HCT116 (cell line): ENCODE measurements at regions not wholly inside any gene's neighbourhood (a gene's known extent, or its start where the extent isn't known, plus 50 kb on each side); places are given as distances from the start of the nearest gene placed in this dataset.

Experiments used
- ATAC-seq: fragments of 200-7000 bp; cut with Tn5 transposase; 2 replicates; pipeline ENCODE4 v1.9.1; 2020; ENCODE audit warnings: mild to moderate bottlenecking, moderate library complexity
- BruUV-seq: library from RNA; stranded (reverse); fragments of 400-500 nt; replicated peaks from 2 replicates; lab custom pipeline; 2021; lab: Mats Ljungman, UMichigan
- CTCF ChIA-PET: fragments of 300-600 bp; sonication (Branson Sonifier 250); formaldehyde crosslinking; loops from one replicate; lab custom pipeline; 2021; ENCODE audit warnings: antibody characterized with exemption; lab: Charles Lee
- POLR2A ChIA-PET: fragments of 300-600, 350-600 bp; sonication (Branson Sonifier 250); formaldehyde crosslinking; loops from one replicate; lab custom pipeline; 2021; ENCODE audit warnings: antibody characterized with exemption; lab: Charles Lee
- RAD21 ChIA-PET, 2 experiments: fragments of 300-600 bp; sonication (Branson Sonifier 250); formaldehyde crosslinking; loops; one replicate each; lab custom pipeline; 2023; ENCODE audit warnings: low total read pairs in 2 of 2; ENCODE audit not compliant: uncharacterized antibody in 2 of 2, unreplicated experiment in 2 of 2, low non-redundant PET in 1 of 2; lab: Charles Lee
- DNase-seq: peaks from one replicate; pipeline ENCODE4 v3.0.0-alpha.2; 2010; ENCODE audit warnings: low read depth, low spot score
- H2AFZ ChIP-seq: fragments of 200-600 bp; shearing (Covaris generic), sonication (generic); 2 replicates; pipeline ENCODE4 v1.6.1; 2017; ENCODE audit warnings: low read depth, mixed run types, mixed read lengths, antibody characterized with exemption, low read length; ENCODE audit not compliant: poor library complexity, severe bottlenecking
- H3K27ac ChIP-seq: 2 replicates; pipeline ENCODE4 v1.5.1; 2012; ENCODE audit warnings: low read depth, low read length
- H3K27me3 ChIP-seq: fragments of 200-600 bp; sonication (generic); 2 replicates; pipeline ENCODE4 v1.6.1; 2016; ENCODE audit warnings: mixed run types, low read length, mixed read lengths; ENCODE audit not compliant: insufficient read depth
- H3K36me3 ChIP-seq, 2 experiments: fragments of 200-500 bp in 1 of 2; fragments of 200-600 bp in 1 of 2; sonication (Bioruptor generic) in 1 of 2; sonication (generic) in 1 of 2; 2 replicates each; pipeline versions ENCODE4 v1.5.1 to v1.6.1; 2014 to 2016; ENCODE audit warnings: low read length in 2 of 2, inconsistent platforms in 1 of 2, mixed read lengths in 1 of 2, mixed run types in 1 of 2; ENCODE audit not compliant: insufficient read depth in 2 of 2, control insufficient read depth in 1 of 2
- H3K4me1 ChIP-seq, 2 experiments: fragments of 200-600 bp in 1 of 2; sonication (generic) in 1 of 2; 2 replicates each; pipeline versions ENCODE4 v1.5.1 to v1.6.1; 2012 to 2017; ENCODE audit warnings: low read length in 2 of 2, inconsistent platforms in 1 of 2, mild to moderate bottlenecking in 1 of 2, mixed read lengths in 1 of 2, mixed run types in 1 of 2, moderate library complexity in 1 of 2; ENCODE audit not compliant: insufficient read depth in 2 of 2, control insufficient read depth in 1 of 2
- H3K4me2 ChIP-seq: fragments of 200-600 bp; sonication (generic); 2 replicates; pipeline ENCODE4 v1.6.1; 2017; ENCODE audit warnings: mixed run types, low read length, mixed read lengths
- H3K4me3 ChIP-seq, 2 experiments: fragments of 200-600 bp in 1 of 2; sonication (generic) in 1 of 2; replicated peaks in 1 of 2; 2 replicates each; pipeline ENCODE4 v1.5.1; 2011 to 2016; ENCODE audit warnings: low read length in 2 of 2, control low read depth in 1 of 2, low read depth in 1 of 2, mild to moderate bottlenecking in 1 of 2, mixed read lengths in 1 of 2, mixed run types in 1 of 2
- H3K79me2 ChIP-seq: fragments of 200-600 bp; sonication (generic); 2 replicates; pipeline ENCODE4 v1.6.1; 2017; ENCODE audit warnings: mild to moderate bottlenecking, mixed run types, low read length, moderate library complexity, mixed read lengths; ENCODE audit not compliant: insufficient read depth
- H3K9ac ChIP-seq: fragments of 200-600 bp; sonication (generic); 2 replicates; pipeline ENCODE4 v1.6.1; 2016; ENCODE audit warnings: low read length, mixed read lengths
- H3K9me2 ChIP-seq: fragments of 200-600 bp; sonication (generic), shearing (Covaris generic); 2 replicates; pipeline ENCODE4 v1.6.1; 2017; ENCODE audit warnings: mixed run types, mild to moderate bottlenecking, moderate library complexity; ENCODE audit not compliant: insufficient read depth
- H3K9me3 ChIP-seq, 2 experiments: fragments of 200-500 bp in 1 of 2; fragments of 200-600 bp in 1 of 2; sonication (Bioruptor generic) in 1 of 2; sonication (generic) in 1 of 2; 2 replicates each; pipeline ENCODE4 v1.6.1; 2014 to 2017; ENCODE audit warnings: low read length in 2 of 2, mixed read lengths in 2 of 2, inconsistent platforms in 1 of 2, low read depth in 1 of 2, mild to moderate bottlenecking in 1 of 2, mixed run types in 1 of 2, moderate library complexity in 1 of 2; ENCODE audit not compliant: control insufficient read depth in 1 of 2, insufficient read depth in 1 of 2
- H4K20me1 ChIP-seq: fragments of 200-600 bp; sonication (generic), shearing (Covaris generic); 2 replicates; pipeline ENCODE4 v1.6.1; 2017; ENCODE audit warnings: mixed run types, mild to moderate bottlenecking, moderate library complexity; ENCODE audit not compliant: insufficient read depth
- ATF3 ChIP-seq: IDR thresholded peaks from 2 replicates; pipeline ENCODE4 v1.6.1; 2012
- CBX3 ChIP-seq: IDR thresholded peaks from 2 replicates; pipeline ENCODE4 v1.6.1; 2012; ENCODE audit warnings: low read depth
- CEBPB ChIP-seq: IDR thresholded peaks from 2 replicates; pipeline ENCODE4 v1.6.1; 2012; ENCODE audit warnings: low read depth
- EGR1 ChIP-seq: IDR thresholded peaks from 2 replicates; pipeline ENCODE4 v1.6.1; 2012; ENCODE audit warnings: low read depth
- ELF1 ChIP-seq: IDR thresholded peaks from 2 replicates; pipeline ENCODE4 v1.6.1; 2012; ENCODE audit warnings: low read depth, borderline replicate concordance
- EZH2phosphoT487 ChIP-seq: fragments of 200-600 bp; IDR thresholded peaks from 2 replicates; pipeline ENCODE4 v1.6.1; 2018; ENCODE audit warnings: antibody characterized with exemption, borderline replicate concordance
- POLR2A ChIP-seq: IDR thresholded peaks from 2 replicates; pipeline ENCODE4 v1.7.0; 2011; ENCODE audit warnings: borderline replicate concordance; ENCODE audit not compliant: insufficient read depth, insufficient read length; ENCODE audit errors: extremely low read depth
- POLR2AphosphoS5 ChIP-seq: IDR thresholded peaks from 2 replicates; pipeline ENCODE4 v1.6.1; 2011; ENCODE audit warnings: mild to moderate bottlenecking, low read depth, low read length, moderate library complexity
- SIN3A ChIP-seq: IDR thresholded peaks from 2 replicates; pipeline ENCODE4 v1.6.1; 2012; ENCODE audit warnings: low read depth
- SP1 ChIP-seq: IDR thresholded peaks from 2 replicates; pipeline ENCODE4 v1.6.1; 2012; ENCODE audit warnings: low read depth
- SRF ChIP-seq: IDR thresholded peaks from 2 replicates; pipeline ENCODE4 v1.6.1; 2012; ENCODE audit warnings: low read depth
- YY1 ChIP-seq: IDR thresholded peaks from 2 replicates; pipeline ENCODE4 v1.6.1; 2011; ENCODE audit warnings: low read length, low read depth, moderate library complexity, mild to moderate bottlenecking; ENCODE audit not compliant: insufficient replicate concordance; ENCODE audit errors: extremely low read depth
- ZBTB33 ChIP-seq: IDR thresholded peaks from 2 replicates; pipeline ENCODE4 v1.6.1; 2011; ENCODE audit warnings: mild to moderate bottlenecking, low read length, moderate library complexity; ENCODE audit not compliant: insufficient replicate concordance; ENCODE audit errors: extremely low read depth
- intact Hi-C: fragments of 100-400 bp; cut with micrococcal nuclease; formaldehyde crosslinking; loops from 2 replicates; pipeline ENCODE4 v1.10.0; 2022
- TF ChIP-seq, protein P1 (sequence below): IDR thresholded peaks from 2 replicates; pipeline ENCODE4 v1.6.1; 2012; ENCODE audit warnings: low read depth
- TF ChIP-seq, protein P2 (sequence below), 3 experiments: fragments of 200-600 bp in 1 of 3; sonication (generic) in 1 of 3; IDR thresholded peaks in 2 of 3; conservative IDR thresholded peaks in 1 of 3; 2 replicates each; pipeline ENCODE4 v1.5.1; 2012 to 2017; ENCODE audit warnings: low read depth in 2 of 3, low read length in 2 of 3, antibody characterized with exemption in 1 of 3, borderline replicate concordance in 1 of 3, control low read depth in 1 of 3, mild to moderate bottlenecking in 1 of 3, mixed read lengths in 1 of 3, mixed run types in 1 of 3, moderate library complexity in 1 of 3; ENCODE audit not compliant: insufficient read depth in 1 of 3
- TF ChIP-seq, protein P3 (sequence below): IDR thresholded peaks from 2 replicates; pipeline ENCODE4 v1.6.1; 2012

DNA sequence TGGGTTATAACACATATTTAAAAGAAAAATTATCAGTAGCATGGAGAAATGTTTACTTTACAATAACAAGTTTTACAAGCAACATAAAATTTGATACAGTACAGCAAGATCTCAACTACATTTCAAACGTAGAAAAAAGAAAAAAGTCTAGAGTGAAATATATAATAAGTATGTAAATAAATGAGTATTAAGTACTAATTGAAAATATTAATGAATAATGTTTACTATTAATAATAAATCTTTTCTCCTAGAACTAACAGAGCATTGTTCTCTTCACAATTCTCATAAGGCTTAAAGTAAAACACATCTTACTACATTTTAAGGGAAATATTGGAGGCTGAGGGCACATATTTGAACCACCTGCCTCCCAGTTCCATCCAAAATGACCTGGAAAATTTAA, 72.1 kb downstream of the TMEM212 start:
- Histone ChIP-seq H3K79me2 (no peaks in the 10 kb centered on the region), H3K27me3 (no peaks in the 10 kb centered on the region), H3K4me2 (no peak overlapping the region), H3K9me2 (no peaks in the 10 kb centered on the region), H3K36me3 (no peaks in the 10 kb centered on the region), H3K9me3 (no peaks in the 10 kb centered on the region), H3K4me1 (no peaks in the 10 kb centered on the region), H2AFZ (no peak overlapping the region), H3K9ac (no peak overlapping the region), H3K4me3 (no peak overlapping the region), H4K20me1 (no peaks in the 10 kb centered on the region), H3K27ac (no peak overlapping the region)
- ChIA-PET CTCF (no interaction called here), POLR2A (no interaction called here), RAD21 (no interaction called here)
- intact Hi-C loops, result no loop called here
- TF ChIP-seq CBX3 (no peak), SP1 (no peak), SRF (no peak), EGR1 (no peak), ZBTB33 (no peak), POLR2AphosphoS5 (no peak), POLR2A (no peak), YY1 (no peak), SIN3A (no peak), CEBPB (no peak), ELF1 (no peak), EZH2phosphoT487 (no peak), ATF3 (no peak)
- TF ChIP-seq, protein P1, sequence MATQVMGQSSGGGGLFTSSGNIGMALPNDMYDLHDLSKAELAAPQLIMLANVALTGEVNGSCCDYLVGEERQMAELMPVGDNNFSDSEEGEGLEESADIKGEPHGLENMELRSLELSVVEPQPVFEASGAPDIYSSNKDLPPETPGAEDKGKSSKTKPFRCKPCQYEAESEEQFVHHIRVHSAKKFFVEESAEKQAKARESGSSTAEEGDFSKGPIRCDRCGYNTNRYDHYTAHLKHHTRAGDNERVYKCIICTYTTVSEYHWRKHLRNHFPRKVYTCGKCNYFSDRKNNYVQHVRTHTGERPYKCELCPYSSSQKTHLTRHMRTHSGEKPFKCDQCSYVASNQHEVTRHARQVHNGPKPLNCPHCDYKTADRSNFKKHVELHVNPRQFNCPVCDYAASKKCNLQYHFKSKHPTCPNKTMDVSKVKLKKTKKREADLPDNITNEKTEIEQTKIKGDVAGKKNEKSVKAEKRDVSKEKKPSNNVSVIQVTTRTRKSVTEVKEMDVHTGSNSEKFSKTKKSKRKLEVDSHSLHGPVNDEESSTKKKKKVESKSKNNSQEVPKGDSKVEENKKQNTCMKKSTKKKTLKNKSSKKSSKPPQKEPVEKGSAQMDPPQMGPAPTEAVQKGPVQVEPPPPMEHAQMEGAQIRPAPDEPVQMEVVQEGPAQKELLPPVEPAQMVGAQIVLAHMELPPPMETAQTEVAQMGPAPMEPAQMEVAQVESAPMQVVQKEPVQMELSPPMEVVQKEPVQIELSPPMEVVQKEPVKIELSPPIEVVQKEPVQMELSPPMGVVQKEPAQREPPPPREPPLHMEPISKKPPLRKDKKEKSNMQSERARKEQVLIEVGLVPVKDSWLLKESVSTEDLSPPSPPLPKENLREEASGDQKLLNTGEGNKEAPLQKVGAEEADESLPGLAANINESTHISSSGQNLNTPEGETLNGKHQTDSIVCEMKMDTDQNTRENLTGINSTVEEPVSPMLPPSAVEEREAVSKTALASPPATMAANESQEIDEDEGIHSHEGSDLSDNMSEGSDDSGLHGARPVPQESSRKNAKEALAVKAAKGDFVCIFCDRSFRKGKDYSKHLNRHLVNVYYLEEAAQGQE, result no peak
- TF ChIP-seq, protein P2, sequence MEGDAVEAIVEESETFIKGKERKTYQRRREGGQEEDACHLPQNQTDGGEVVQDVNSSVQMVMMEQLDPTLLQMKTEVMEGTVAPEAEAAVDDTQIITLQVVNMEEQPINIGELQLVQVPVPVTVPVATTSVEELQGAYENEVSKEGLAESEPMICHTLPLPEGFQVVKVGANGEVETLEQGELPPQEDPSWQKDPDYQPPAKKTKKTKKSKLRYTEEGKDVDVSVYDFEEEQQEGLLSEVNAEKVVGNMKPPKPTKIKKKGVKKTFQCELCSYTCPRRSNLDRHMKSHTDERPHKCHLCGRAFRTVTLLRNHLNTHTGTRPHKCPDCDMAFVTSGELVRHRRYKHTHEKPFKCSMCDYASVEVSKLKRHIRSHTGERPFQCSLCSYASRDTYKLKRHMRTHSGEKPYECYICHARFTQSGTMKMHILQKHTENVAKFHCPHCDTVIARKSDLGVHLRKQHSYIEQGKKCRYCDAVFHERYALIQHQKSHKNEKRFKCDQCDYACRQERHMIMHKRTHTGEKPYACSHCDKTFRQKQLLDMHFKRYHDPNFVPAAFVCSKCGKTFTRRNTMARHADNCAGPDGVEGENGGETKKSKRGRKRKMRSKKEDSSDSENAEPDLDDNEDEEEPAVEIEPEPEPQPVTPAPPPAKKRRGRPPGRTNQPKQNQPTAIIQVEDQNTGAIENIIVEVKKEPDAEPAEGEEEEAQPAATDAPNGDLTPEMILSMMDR (IDR thresholded peaks at IDR 0.05 in 2 of 3, conservative IDR thresholded peaks at IDR 0.05 in 1 of 3; ENCODE audit: borderline replicate concordance in 1 of 3, insufficient read depth in 1 of 3, low read depth in 2 of 3, low read length in 2 of 3), result no peak
- TF ChIP-seq, protein P3, sequence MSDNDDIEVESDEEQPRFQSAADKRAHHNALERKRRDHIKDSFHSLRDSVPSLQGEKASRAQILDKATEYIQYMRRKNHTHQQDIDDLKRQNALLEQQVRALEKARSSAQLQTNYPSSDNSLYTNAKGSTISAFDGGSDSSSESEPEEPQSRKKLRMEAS, result no peak
- no peak for DNase-seq
- no TSS peak for BruUV-seq
- ATAC-seq, result no peak
